ENCODE measurements at regions not wholly inside any gene's neighbourhood (a gene's known extent, or its start where the extent isn't known, plus 50 kb on each side); places are given as distances from the start of the nearest gene placed in this dataset.

DNA sequence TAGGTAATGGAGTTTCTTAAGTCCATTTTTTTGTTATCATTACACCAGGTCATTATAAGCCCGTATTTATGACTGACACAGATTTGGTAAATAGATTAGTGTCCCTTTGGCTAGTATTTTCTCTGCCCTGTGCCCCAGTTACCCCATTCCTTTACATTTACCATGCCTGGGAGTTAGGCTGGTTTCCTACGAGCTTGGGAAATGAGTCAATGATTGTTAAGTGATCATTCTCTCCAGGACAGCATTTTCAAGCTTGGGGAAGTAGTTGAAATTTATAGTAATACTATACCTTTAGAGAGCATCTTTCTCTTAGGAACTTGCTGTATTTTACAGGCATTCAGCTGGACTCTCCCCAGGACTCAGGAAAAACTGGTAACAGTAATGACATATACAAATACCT, 573.1 kb downstream of the TLE4 start:
- Mint-ChIP-seq H3K27me3 (no peaks in the 10 kb centered on the region), H3K4me3 (no peak overlapping the region), H3K36me3 (peaks cover 9% of the 10 kb centered on the region), H3K4me1 (peaks cover 11% of the 10 kb centered on the region), H3K27ac (no peak overlapping the region), H3K9me3 (peaks cover 7% of the 10 kb centered on the region)
- no peak for ATAC-seq (ENCODE audit: low read depth)
- no peak for DNase-seq (ENCODE audit: low spot score in 2 of 2)

DNA sequence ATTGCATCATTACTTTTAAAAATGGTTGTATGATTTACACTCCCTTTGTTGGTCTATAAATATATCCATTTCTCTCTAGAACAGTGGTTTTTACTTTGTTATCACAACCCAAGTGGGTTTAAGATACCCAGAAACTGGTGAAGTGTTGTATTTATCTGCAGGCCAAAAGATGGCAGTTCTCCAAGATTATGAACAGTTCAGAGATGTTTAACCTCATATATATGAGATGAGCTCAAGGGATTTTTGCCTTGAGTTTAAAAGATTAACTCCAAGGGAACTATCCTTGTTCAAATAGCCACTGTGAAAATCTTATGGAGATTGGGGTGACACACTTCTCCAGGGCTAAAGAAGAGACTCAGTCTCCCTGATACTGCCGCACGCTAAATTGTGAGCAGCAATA, 572.6 kb downstream of the TLE4 start:
- H3K4me3 Mint-ChIP-seq = no peak overlapping the region
- peaks cover 6% of the 10 kb centered on the region for H3K36me3 Mint-ChIP-seq
- peaks cover 4% of the 10 kb centered on the region for H3K9me3 Mint-ChIP-seq
- H3K27ac Mint-ChIP-seq = no peak overlapping the region
- peaks cover 11% of the 10 kb centered on the region for H3K4me1 Mint-ChIP-seq
- H3K27me3 Mint-ChIP-seq = no peaks in the 10 kb centered on the region
- ATAC-seq (ENCODE audit: low read depth) = no peak
- DNase-seq (ENCODE audit: low spot score in 2 of 2) = no peak

DNA sequence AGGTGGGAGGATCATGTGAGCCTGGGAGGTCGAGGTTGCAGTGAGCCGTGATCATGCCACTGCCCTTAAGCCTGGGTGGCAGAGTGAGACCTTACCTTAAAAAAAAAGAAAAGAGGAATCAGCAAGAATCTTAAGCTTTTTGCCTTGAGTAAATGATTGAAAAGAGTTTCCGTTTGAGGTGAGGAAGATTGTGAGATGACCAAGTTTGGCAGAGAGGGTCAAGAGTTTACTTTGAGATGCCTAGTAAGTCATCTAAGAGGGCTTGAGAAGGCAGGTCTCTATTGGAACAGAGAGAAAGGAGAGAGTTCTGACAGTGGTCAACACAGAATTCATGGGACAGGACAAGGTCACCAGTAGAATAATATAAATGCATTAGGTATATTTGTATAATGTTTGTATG, 572.1 kb downstream of the TLE4 start:
- Mint-ChIP-seq H3K36me3 (peaks cover 2% of the 10 kb centered on the region), H3K9me3 (no peaks in the 10 kb centered on the region), H3K27ac (no peak overlapping the region), H3K27me3 (no peaks in the 10 kb centered on the region), H3K4me3 (no peak overlapping the region), H3K4me1 (peaks cover 11% of the 10 kb centered on the region)
- no peak for ATAC-seq (ENCODE audit: low read depth)
- DNase-seq (ENCODE audit: low spot score in 2 of 2) = no peak

DNA sequence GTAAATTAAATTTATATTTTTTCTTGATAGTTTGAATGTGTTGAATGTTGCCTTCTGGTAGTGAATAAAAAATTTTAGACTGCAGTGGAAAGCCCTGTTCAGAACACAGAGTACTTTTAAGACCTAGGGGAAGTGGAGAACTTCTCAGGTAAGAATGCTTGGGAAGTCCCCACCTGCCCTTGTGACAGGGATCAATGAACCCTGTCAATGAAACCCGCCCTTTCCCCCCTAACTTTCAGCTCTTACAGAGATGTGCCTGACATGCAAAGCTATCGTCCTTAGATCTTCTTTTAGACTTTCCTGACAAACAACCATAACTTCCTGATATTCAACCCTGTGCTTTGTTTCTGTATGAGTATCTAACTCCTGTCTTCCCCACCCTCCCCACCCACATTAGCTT, 562.7 kb downstream of the TLE4 start:
- H3K36me3 Mint-ChIP-seq = peaks cover 4% of the 10 kb centered on the region
- ATAC-seq (ENCODE audit: low read depth) (peak; percentile 99), DNase-seq (ENCODE audit: low spot score in 2 of 2) (peak; percentile 24 to 71)
- peak overlapping the region; percentile 94 for H3K27ac Mint-ChIP-seq
- H3K27me3 Mint-ChIP-seq = no peaks in the 10 kb centered on the region
- H3K4me1 Mint-ChIP-seq = peaks cover 15% of the 10 kb centered on the region
- H3K4me3 Mint-ChIP-seq = peak overlapping the region; percentile 45
- H3K9me3 Mint-ChIP-seq = peaks cover 4% of the 10 kb centered on the region

DNA sequence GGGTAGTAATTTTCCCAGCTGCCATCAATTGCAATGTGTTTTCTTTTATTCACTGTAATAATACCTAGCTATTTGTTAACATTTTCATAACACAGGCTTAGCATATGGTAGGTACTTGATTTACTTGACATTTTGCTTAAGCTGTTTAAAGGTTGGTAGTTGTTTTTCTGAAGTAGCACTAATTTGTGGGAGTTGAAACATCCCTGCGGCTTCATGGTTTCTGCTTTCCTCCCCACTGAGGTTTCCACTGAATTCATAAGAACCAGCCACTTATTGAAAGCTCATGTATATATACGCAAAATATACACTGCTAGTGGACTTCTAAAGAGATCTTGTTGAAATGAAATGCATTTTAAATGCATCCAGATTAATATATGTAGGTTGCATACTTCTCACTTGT, 559.9 kb downstream of the TLE4 start:
- no peak for ATAC-seq (ENCODE audit: low read depth)
- peak overlapping the region; percentile 64 for H3K27ac Mint-ChIP-seq
- DNase-seq (ENCODE audit: low spot score in 2 of 2) = no peak
- H3K9me3 Mint-ChIP-seq = no peaks in the 10 kb centered on the region
- H3K4me3 Mint-ChIP-seq = no peak overlapping the region
- H3K36me3 Mint-ChIP-seq = no peaks in the 10 kb centered on the region
- H3K4me1 Mint-ChIP-seq = peaks cover 19% of the 10 kb centered on the region
- no peaks in the 10 kb centered on the region for H3K27me3 Mint-ChIP-seq

DNA sequence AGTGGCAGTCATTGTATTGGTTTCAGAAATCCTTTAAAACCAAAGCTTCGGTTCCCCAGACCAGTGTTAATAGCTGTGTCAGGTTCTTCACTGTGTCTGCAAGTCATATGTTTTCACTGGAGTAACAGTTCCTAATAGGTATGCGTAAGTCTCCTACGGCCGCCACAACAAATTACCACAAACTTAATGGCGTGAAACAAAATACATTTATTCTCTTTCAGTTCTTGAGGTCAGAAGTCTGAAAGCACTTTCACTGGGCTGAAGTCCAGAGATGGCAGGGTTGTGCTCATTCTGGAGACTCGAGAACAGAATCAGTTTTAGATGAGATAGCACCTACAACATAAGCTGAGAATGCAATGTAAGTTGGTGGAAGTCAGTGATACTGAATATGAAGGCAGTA, 556.2 kb downstream of the TLE4 start:
- ATAC-seq (ENCODE audit: low read depth) (no peak), DNase-seq (ENCODE audit: low spot score in 2 of 2) (no peak)
- Mint-ChIP-seq H3K36me3 (no peaks in the 10 kb centered on the region), H3K4me3 (no peak overlapping the region), H3K4me1 (peaks cover 9% of the 10 kb centered on the region), H3K9me3 (no peaks in the 10 kb centered on the region), H3K27me3 (no peaks in the 10 kb centered on the region), H3K27ac (peak overlapping the region; percentile 10)

DNA sequence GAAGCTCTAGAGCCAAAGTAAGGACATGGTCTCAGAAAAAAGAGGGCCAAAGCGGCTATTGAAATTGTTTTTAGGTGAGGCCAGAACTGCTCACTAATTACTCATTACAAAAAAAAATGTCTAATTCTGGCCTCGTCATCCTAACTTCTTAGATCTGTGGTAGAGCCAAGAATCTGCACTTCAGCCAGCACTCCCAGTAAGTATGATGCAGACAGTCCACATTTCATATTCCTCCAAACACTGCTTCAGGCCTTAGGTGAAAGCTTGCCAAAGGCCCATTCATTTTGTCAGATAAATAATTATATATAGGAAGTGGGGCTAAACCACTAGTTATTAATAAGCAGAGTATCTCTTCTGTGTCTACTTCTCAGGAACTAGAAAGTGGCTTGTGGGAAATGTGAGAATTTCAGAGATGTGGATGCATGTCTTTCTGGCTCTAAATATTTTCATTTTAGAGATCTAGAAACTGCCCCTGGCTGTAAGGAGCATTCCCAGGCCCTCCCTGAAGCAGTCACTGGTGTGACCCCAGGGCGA, 554.0 kb downstream of the TLE4 start:
- no peaks in the 10 kb centered on the region for H3K27me3 Mint-ChIP-seq
- DNase-seq (ENCODE audit: low spot score in 2 of 2) = no peak
- H3K9me3 Mint-ChIP-seq = no peaks in the 10 kb centered on the region
- H3K27ac Mint-ChIP-seq = no peak overlapping the region
- peaks cover 9% of the 10 kb centered on the region for H3K4me1 Mint-ChIP-seq
- no peak for ATAC-seq (ENCODE audit: low read depth)
- no peaks in the 10 kb centered on the region for H3K36me3 Mint-ChIP-seq
- no peak overlapping the region for H3K4me3 Mint-ChIP-seq

DNA sequence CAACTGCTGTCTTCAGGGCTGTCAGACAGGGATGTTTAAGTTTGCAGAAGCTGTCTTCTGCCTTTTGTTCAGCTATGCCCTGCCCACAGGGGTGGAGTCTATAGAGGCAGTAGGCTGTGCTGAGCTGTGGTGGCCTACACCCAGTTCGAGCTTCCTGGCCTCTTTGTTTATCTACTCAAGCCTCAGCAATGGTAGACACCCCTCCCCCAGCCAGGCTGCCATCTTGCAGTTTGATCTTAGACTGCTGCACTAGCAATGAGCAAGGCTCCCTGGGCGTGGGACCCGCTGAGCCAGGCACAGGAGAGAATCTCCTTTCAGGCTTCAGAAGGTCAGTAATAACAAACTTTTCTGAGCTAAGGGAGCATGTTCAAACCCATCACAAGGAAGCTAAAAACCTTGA, 545.3 kb downstream of the TLE4 start:
- ATAC-seq (ENCODE audit: low read depth) = peak; percentile 39
- H3K4me1 Mint-ChIP-seq = peaks cover 7% of the 10 kb centered on the region
- DNase-seq (ENCODE audit: low spot score in 2 of 2) = no peak
- H3K4me3 Mint-ChIP-seq = no peak overlapping the region
- H3K9me3 Mint-ChIP-seq = peaks cover 3% of the 10 kb centered on the region
- H3K27ac Mint-ChIP-seq = no peak overlapping the region
- H3K36me3 Mint-ChIP-seq = peaks cover 2% of the 10 kb centered on the region
- no peaks in the 10 kb centered on the region for H3K27me3 Mint-ChIP-seq

DNA sequence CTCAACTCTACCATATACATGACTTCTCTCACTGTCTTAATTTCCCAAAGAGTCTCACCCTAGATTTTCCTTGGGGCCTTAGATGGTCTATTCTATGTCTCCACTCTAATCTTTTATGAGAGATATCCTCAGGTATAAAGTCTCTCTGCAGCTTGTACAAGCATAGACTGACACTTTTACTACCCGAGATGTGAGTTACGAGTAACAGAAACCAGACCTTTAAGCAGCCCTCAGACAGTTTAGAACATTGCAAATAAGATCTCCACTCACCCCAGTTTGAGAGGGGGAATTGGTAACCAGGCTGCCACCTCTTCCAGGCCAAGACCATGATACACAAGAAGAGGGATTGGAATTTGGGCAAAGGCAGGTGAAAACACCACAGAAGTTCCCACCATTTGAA, 542.5 kb downstream of the TLE4 start:
- H3K27ac Mint-ChIP-seq = no peak overlapping the region

DNA sequence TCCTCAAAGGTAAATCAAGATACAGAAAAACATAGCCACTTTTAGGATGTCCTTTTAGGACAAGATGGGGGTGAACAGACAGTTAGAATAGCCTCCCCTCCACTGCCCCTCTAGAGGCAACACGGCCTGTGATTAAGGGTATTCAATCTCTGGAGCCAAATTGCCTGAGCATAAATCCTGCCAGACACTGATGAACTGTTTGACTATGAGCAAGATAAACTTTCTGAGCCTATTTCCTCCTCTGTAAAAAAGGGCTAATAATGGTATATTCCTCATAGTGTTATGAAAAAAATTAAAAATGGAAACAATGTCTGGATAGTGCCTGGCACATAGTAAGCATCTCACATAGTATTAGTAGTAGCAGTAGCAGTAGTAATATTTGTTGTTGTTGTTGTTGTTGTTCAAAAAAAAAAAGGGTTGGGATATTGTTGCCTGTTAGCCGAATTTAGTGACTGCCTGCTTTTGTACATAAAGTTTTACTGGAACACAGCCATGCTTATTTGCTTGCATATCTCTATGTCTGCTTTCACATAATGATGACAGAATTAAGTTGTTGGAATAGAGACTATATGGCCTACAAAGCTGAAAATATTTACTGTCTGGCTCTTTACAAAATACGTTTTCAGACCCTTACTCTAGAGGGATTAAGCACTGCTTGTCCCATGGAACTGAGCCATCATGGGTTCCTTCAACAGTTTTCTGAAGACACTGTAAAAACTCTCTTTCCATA, 536.3 kb downstream of the TLE4 start:
- no peak for ATAC-seq (ENCODE audit: low read depth)
- no peaks in the 10 kb centered on the region for H3K9me3 Mint-ChIP-seq
- no peaks in the 10 kb centered on the region for H3K27me3 Mint-ChIP-seq
- no peak for DNase-seq (ENCODE audit: low spot score in 2 of 2)
- H3K4me1 Mint-ChIP-seq = peaks cover 9% of the 10 kb centered on the region
- no peak overlapping the region for H3K27ac Mint-ChIP-seq
- peaks cover 6% of the 10 kb centered on the region for H3K36me3 Mint-ChIP-seq
- H3K4me3 Mint-ChIP-seq = no peak overlapping the region

More for the DNA sequence above, 542.5 kb downstream of the TLE4 start:
- no peak for ATAC-seq (ENCODE audit: low read depth)
- Mint-ChIP-seq H3K27me3 (no peaks in the 10 kb centered on the region), H3K4me1 (peaks cover 17% of the 10 kb centered on the region), H3K4me3 (no peak overlapping the region), H3K36me3 (peaks cover 5% of the 10 kb centered on the region), H3K9me3 (peaks cover 3% of the 10 kb centered on the region)
- DNase-seq (ENCODE audit: low spot score in 2 of 2) = no peak

DNA sequence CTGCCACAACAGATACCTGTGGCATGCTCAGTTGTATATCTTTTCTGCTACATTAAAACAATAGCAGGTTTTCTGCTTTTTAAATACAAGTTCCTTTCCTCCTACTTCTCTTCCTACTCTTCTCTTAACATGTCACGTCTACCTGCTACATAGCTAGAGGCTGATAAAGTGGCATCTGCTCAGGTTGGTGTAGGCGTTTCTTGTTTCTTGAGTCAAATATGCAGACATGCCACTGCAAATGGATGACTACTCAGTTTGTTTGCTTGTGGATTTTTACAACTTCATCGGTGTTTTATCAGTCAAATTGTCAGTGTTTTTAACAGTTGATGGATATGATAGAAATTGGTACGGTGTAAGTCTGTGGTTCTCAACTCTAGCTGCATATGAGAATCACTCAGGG, 525.7 kb downstream of the TLE4 start:
- Mint-ChIP-seq H3K27me3 (no peaks in the 10 kb centered on the region), H3K36me3 (no peaks in the 10 kb centered on the region), H3K9me3 (no peaks in the 10 kb centered on the region), H3K27ac (no peak overlapping the region), H3K4me1 (peaks cover 2% of the 10 kb centered on the region), H3K4me3 (no peak overlapping the region)
- ATAC-seq (ENCODE audit: low read depth) (no peak), DNase-seq (ENCODE audit: low spot score in 2 of 2) (no peak)

DNA sequence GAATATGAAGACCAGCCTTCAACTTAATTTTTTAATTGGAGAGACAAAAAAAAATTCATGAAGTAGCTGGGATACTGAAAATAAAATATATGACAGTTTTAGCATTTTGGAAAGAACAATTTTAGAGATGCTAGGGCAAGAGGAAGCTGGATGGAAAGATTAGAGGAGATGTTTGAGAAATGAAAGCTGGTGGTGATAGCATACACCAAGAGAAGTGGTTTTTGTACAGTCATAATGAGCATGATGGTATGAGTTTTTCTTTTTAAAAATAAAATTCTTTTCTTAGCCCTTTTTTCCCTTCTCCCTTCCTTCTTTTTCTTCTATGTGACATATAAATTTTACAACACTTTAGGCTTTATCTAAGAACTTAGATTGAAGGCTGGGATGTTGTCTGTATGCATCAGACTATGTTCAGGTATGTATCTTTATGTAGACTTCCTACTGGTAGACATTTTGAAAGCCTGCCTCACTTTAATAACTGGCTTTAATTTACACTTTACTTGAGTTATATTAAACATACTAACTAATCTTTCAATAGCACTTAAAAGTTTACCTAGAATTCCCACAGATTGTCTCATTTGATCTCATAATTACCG, 522.5 kb downstream of the TLE4 start:
- no peak for ATAC-seq (ENCODE audit: low read depth)
- Mint-ChIP-seq H3K36me3 (no peaks in the 10 kb centered on the region), H3K4me1 (peaks cover 4% of the 10 kb centered on the region), H3K4me3 (no peak overlapping the region), H3K27ac (no peak overlapping the region), H3K9me3 (no peaks in the 10 kb centered on the region), H3K27me3 (no peaks in the 10 kb centered on the region)
- no peak for DNase-seq (ENCODE audit: low spot score in 2 of 2)

DNA sequence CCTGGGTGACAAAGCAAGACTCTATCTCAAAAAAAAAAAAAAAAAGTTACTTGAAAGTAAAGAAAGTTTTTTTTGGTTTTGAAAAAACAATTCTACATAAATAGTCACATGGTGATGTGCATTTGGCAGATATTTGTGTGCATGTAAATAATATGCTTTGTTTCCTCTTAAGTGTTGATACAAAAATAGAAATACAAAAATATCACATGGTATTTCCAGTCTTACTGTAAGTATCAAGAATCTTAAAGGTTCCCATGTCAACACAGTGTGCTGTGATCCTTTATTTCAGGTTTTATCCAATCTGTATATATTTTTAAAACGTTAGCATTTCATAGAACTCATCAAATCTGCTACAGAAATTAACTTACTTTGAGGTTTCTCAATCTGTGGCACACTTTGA, 521.9 kb downstream of the TLE4 start:
- Mint-ChIP-seq H3K27ac (no peak overlapping the region), H3K36me3 (no peaks in the 10 kb centered on the region), H3K9me3 (no peaks in the 10 kb centered on the region), H3K4me1 (peaks cover 4% of the 10 kb centered on the region), H3K4me3 (no peak overlapping the region), H3K27me3 (no peaks in the 10 kb centered on the region)
- DNase-seq (ENCODE audit: low spot score in 2 of 2) (no peak), ATAC-seq (ENCODE audit: low read depth) (no peak)

DNA sequence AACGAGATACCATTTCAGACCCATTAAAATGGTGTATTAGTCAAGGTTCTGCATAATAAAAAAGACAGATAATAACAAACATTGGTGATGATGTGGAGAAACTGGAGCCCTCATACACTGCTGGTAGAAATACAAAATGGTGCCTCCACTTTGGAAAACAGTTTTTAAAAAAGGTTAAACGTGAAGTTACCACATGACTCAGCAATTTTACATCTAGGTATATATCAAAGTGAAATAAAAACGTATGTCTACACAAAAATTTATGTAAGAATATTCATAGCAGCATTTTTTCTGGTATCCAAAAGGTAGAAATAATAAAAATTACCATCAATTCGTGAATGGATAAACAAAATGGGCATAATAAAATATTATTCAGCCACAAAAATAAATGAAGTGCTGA, 519.8 kb downstream of the TLE4 start:
- Mint-ChIP-seq H3K4me3 (no peak overlapping the region), H3K27ac (no peak overlapping the region), H3K9me3 (no peaks in the 10 kb centered on the region), H3K36me3 (no peaks in the 10 kb centered on the region), H3K4me1 (peaks cover 13% of the 10 kb centered on the region), H3K27me3 (no peaks in the 10 kb centered on the region)
- no peak for ATAC-seq (ENCODE audit: low read depth)
- DNase-seq (ENCODE audit: low spot score in 2 of 2) = no peak

DNA sequence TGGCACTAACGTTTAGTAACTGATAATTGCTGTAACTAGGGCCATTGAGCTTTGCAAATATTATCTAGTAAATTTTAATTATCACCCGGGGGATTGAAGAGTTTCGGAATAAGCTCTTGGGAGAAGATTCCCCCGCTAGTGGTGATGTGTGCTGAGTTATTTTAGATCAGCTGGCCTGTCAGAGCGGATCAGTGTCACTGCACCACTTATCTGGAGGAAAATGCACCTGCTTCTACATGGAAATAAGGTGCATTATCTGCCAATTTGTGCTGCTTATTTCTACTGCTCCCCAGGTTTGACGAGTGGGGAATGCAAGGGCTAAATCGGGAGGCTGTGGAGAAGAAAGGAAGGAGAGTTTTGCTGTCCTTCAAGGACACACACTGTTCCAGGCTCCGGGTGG, 518.6 kb downstream of the TLE4 start:
- peaks cover 16% of the 10 kb centered on the region for H3K4me1 Mint-ChIP-seq

More for the DNA sequence above, 518.6 kb downstream of the TLE4 start:
- Mint-ChIP-seq H3K27ac (no peak overlapping the region), H3K9me3 (no peaks in the 10 kb centered on the region), H3K36me3 (no peaks in the 10 kb centered on the region), H3K27me3 (no peaks in the 10 kb centered on the region), H3K4me3 (no peak overlapping the region)
- ATAC-seq (ENCODE audit: low read depth) = no peak
- no peak for DNase-seq (ENCODE audit: low spot score in 2 of 2)

Measured in memory B cell (primary cell).